H7 (cell line): ENCODE measurements at regions not wholly inside any gene's neighbourhood (a gene's known extent, or its start where the extent isn't known, plus 50 kb on each side); places are given as distances from the start of the nearest gene placed in this dataset.
A peak's percentile ranks its signal among the peaks of the same experiment; 100 is the strongest.

Experiments
- DNase-seq: peaks from one replicate; pipeline ENCODE4 v3.0.0; 2012
- H3K27me3 ChIP-seq: 2 replicates; pipeline ENCODE4 v1.6.0; 2011; ENCODE audit warnings: mild to moderate bottlenecking, low read length; ENCODE audit not compliant: control insufficient read depth, insufficient read depth
- H3K36me3 ChIP-seq: replicated peaks from 2 replicates; pipeline ENCODE4 v1.5.1; 2011; ENCODE audit warnings: low read length; ENCODE audit not compliant: control insufficient read depth, insufficient read depth
- H3K4me3 ChIP-seq: 2 replicates; pipeline ENCODE4 v1.5.1; 2011; ENCODE audit warnings: low read depth, mild to moderate bottlenecking, control low read depth, low read length, moderate library complexity; ENCODE audit not compliant: insufficient read depth

GRCh38 chr11:88231894-88232482 lies 56.7 kb upstream of the RAB38 start:
- H3K27me3 ChIP-seq, result no peaks in the 10 kb centered on the region
- no peak overlapping the region for H3K4me3 ChIP-seq
- DNase-seq, result peak; percentile 45
- no peaks in the 10 kb centered on the region for H3K36me3 ChIP-seq

GRCh38 chr11:88229303-88229702 lies 54.1 kb upstream of the RAB38 start:
- no peak for DNase-seq
- no peak overlapping the region for H3K4me3 ChIP-seq
- H3K27me3 ChIP-seq, result no peaks in the 10 kb centered on the region
- no peaks in the 10 kb centered on the region for H3K36me3 ChIP-seq
